LoVo (cell line): ENCODE measurements at regions not wholly inside any gene's neighbourhood (a gene's known extent, or its start where the extent isn't known, plus 50 kb on each side); places are given as distances from the start of the nearest gene placed in this dataset.

Experiments
- DNase-seq: peaks from one replicate; pipeline ENCODE4 v3.0.0-alpha.2; 2016; ENCODE audit warnings: low spot score

GRCh38 chrX:155682834-155683233, 70.1 kb upstream of the TMLHE start:
- DNase-seq, result no peak

- DNase-seq, result no peak
These were observed 67.0 kb upstream of the TMLHE start for GRCh38 chrX:155679715-155680114.

GRCh38 chrX:155673338-155673737, 60.6 kb upstream of the TMLHE start:
- no peak for DNase-seq

- DNase-seq, result no peak
These were observed 54.0 kb upstream of the TMLHE start for GRCh38 chrX:155666741-155667140.
